ENCODE measurements at regions not wholly inside any gene's neighbourhood (a gene's known extent, or its start where the extent isn't known, plus 50 kb on each side); places are given as distances from the start of the nearest gene placed in this dataset.
"Not testable (repeated sequence)": the region's sequence is repeated elsewhere in the genome, so short reads cannot be mapped to it uniquely, and the experiment has no call there.

DNA sequence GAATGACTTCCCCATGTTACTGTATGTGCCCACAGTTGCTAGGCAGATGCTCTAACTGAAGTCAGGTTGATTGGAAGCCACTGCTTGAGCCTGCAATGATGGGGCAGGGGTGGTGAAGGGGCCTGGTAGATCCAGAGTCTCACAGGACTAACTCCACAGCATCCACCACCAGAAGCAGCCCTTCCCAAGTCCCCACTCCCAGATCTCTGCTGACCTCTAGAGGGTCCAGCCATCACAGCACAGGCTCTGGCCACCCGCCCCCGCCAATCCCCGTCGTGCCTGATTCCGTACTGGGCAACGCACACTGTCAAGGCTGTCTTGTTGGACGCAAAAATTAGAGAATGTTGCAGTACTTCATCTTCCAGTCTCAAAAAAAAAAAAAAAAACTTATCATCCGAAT lies 136.8 kb upstream of the PDE1C start:
- TF ChIP-seq, protein P1, sequence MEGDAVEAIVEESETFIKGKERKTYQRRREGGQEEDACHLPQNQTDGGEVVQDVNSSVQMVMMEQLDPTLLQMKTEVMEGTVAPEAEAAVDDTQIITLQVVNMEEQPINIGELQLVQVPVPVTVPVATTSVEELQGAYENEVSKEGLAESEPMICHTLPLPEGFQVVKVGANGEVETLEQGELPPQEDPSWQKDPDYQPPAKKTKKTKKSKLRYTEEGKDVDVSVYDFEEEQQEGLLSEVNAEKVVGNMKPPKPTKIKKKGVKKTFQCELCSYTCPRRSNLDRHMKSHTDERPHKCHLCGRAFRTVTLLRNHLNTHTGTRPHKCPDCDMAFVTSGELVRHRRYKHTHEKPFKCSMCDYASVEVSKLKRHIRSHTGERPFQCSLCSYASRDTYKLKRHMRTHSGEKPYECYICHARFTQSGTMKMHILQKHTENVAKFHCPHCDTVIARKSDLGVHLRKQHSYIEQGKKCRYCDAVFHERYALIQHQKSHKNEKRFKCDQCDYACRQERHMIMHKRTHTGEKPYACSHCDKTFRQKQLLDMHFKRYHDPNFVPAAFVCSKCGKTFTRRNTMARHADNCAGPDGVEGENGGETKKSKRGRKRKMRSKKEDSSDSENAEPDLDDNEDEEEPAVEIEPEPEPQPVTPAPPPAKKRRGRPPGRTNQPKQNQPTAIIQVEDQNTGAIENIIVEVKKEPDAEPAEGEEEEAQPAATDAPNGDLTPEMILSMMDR (IDR thresholded peaks at IDR 0.05; ENCODE audit: control insufficient read depth, extremely low read depth, insufficient read depth): peak; percentile 29; the same call in 1 of the 2 replicates
- DNase-seq (ENCODE audit: low read depth): no peak
- no peak overlapping the region for H3K4me3 ChIP-seq (ENCODE audit: low read depth, low read length)

DNA sequence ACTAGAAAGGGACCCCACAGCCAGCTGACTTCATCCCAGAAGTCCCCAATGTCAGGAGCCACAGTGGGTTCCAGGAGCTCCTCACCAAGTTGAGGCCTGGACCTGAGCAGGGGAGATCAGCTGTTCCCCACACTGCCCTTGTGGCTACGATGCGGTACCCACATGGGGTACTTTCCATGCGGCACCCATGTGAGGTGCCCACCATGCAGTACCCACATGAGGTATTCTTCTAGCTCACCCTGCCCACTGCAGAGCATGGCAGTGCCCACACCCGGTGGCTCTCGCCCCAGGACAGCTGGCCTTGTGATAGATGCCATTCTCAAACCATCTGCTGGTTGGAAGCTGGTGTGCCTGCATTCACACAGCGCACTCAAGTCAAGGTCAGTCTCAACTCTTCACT lies 136.3 kb upstream of the PDE1C start:
- H3K4me3 ChIP-seq (ENCODE audit: low read depth, low read length): no peak overlapping the region
- no peak for DNase-seq (ENCODE audit: low read depth)
- TF ChIP-seq, protein P1 (IDR thresholded peaks at IDR 0.05; ENCODE audit: control insufficient read depth, extremely low read depth, insufficient read depth): no peak

DNA sequence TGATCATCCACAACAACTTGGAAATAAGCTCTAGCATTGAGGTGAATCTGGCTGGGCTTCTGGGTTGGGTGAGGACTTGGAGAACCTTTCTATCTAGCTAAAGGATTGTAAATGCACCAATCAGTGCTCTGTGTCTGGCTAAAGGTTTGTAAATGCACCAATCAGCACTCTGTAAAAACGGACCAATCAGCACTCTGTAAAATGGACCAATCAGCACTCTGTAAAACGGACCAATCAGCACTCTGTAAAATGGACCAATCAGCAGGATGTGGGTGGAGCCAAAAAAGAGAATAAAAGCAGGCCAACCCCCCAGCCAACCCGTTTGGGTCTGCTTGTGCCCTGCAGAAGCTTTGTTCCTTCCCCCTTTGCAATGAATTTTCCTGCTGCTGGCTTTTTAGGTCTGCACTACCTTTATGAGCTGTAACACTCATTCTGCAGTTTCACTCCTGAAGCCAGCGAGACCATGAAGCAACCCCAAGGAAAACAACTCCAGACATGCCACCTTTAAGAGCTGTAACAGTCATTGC lies 135.2 kb upstream of the PDE1C start:
- not testable (repeated sequence) for H3K4me3 ChIP-seq (ENCODE audit: low read depth, low read length); DNase-seq (ENCODE audit: low read depth)

DNA sequence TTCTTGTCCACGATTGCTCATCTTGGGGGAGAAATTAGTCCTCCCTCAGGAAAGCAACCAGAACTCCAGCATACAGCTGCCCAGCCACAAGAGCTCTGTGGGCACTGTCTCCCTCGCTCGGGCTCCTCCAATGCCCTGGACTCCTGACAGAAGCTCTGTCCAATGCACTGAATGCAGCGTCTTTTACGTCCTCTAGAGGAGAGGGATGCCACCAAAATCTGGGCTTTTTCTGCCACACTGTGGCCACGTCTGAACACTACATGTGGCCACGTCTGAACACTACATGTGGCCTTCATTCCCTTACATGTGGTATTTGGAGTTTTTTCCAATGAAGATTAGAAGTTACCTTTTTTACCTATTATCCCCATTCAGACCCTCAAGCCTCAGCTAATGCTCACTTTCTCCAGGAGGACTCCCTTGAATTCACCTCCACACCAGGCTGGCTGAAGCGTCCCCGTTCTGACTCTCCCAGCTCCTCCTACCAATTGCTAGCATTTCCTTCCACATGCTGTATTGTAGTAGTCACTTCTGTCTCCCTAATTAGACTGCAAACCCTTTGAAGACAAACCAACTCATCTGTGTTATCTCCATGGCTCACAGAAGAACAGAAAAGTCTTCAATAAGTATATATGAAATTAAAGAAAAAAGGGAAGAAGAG lies 134.3 kb upstream of the PDE1C start:
- peak; percentile 11 for DNase-seq (ENCODE audit: low read depth)

DNA sequence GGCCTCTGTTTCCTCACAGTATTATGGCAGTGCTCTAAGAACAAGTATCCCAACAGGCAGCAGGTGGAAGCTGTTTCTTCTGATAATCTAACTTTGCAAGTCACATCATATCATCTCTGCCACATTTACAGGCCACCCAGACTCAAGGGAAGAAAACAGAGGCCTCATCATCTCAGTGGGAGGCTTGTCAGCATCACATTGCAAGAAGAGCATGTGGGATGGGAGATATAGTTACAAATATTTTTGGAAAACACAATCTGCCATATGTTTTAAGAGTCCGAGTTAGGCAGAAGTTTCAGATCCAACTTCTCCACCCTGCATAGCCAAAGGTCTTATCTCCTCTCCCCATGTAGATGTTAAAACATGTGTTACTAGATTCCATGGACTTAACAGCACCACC lies 130.4 kb upstream of the PDE1C start:
- H3K4me3 ChIP-seq (ENCODE audit: low read depth, low read length): no peak overlapping the region
- DNase-seq (ENCODE audit: low read depth): no peak
- TF ChIP-seq, protein P1 (IDR thresholded peaks at IDR 0.05; ENCODE audit: control insufficient read depth, extremely low read depth, insufficient read depth): no peak

More for the DNA sequence above, 134.3 kb upstream of the PDE1C start:
- TF ChIP-seq, protein P1 (IDR thresholded peaks at IDR 0.05; ENCODE audit: control insufficient read depth, extremely low read depth, insufficient read depth): peak; percentile 73
- no peak overlapping the region for H3K4me3 ChIP-seq (ENCODE audit: low read depth, low read length)

DNA sequence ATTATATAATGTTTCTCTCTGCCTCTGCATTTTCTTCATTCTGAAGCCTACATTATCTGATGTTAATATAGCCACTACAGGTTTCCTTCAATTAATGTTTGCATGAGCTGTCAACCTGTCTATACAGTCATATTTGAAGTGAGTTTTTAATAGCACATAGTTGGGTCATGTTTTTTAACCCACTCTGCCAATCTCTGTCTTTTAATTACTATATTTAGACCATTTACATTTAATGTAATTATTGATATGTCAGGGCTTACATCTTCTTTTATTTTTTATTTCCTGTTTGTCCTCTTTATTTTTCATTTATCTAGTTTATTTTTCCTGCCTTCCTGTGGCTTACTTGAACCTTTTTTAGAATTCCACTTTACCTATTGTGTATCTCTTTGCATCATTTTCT lies 124.3 kb upstream of the PDE1C start:
- TF ChIP-seq, protein P1 (IDR thresholded peaks at IDR 0.05; ENCODE audit: control insufficient read depth, extremely low read depth, insufficient read depth): no peak
- DNase-seq (ENCODE audit: low read depth): no peak
- H3K4me3 ChIP-seq (ENCODE audit: low read depth, low read length): no peak overlapping the region

DNA sequence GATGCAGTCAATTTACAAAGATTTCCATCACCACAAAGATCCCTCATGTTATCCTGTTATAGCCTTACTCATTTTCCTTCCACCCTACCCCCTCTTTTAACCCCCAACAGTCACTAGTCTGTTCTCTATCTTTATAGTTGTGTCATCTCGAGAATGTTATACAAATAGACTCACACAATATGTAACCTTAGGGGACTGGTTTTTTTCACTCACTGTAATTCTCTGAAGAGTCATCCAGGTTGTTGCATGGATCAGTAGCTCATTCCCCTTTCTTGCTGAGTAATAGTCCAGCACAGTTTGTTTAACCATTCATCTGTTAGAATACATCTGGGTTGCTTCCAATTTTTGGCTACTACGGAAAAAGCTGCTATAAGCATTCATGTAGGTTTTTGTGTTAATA lies 121.1 kb upstream of the PDE1C start:
- DNase-seq (ENCODE audit: low read depth): no peak
- H3K4me3 ChIP-seq (ENCODE audit: low read depth, low read length): no peak overlapping the region
- TF ChIP-seq, protein P1 (IDR thresholded peaks at IDR 0.05; ENCODE audit: control insufficient read depth, extremely low read depth, insufficient read depth): no peak
